GM12878 (cell line): ENCODE measurements at regions not wholly inside any gene's neighbourhood (a gene's known extent, or its start where the extent isn't known, plus 50 kb on each side); places are given as distances from the start of the nearest gene placed in this dataset.

Experiments used
- ATAC-seq: fragments of 200-7000 bp; cut with Tn5 transposase; 3 replicates; pipeline ENCODE4 v1.9.1; 2020; ENCODE audit warnings: mild to moderate bottlenecking, moderate library complexity
- BruUV-seq: library from RNA; stranded (reverse); fragments of 400-500 nt; replicated peaks from 2 replicates; lab custom pipeline; 2021; lab: Mats Ljungman, UMichigan
- CTCF ChIA-PET: fragments of 300-600 bp; sonication (Branson Sonifier 250); formaldehyde crosslinking; extraction: SDS; loops from one replicate; lab custom pipeline; 2021; ENCODE audit warnings: inconsistent platforms; lab: Yijun Ruan, JAX
- POLR2A ChIA-PET: fragments of 350-600 bp; formaldehyde crosslinking; extraction: SDS; loops from one replicate; lab custom pipeline; 2021; ENCODE audit warnings: inconsistent platforms; lab: Charles Lee
- RAD21 ChIA-PET: fragments of 300-600 bp; sonication (Branson Sonifier 250); formaldehyde crosslinking; loops from one replicate; lab custom pipeline; 2023; ENCODE audit warnings: antibody characterized with exemption; ENCODE audit not compliant: unreplicated experiment; lab: Charles Lee
- SMC1A ChIA-PET: fragments of 300-600 bp; sonication (Branson Sonifier 250); formaldehyde crosslinking; loops from one replicate; lab custom pipeline; 2023; ENCODE audit not compliant: unreplicated experiment, uncharacterized antibody; lab: Charles Lee
- DNase-seq: peaks from one replicate; pipeline ENCODE4 v3.0.0-alpha.2; 2011; ENCODE audit warnings: low read depth, low spot score
- FAIRE-seq: peaks from 3 replicates; lab custom pipeline; 2011; peaks lifted over from hg19 to GRCh38; lab: Jason Lieb, UNC
- H2AFZ ChIP-seq: 2 replicates; pipeline ENCODE4 v1.6.0; 2011; ENCODE audit warnings: low read depth, low read length, control low read depth; ENCODE audit not compliant: control insufficient read depth
- H3K27ac ChIP-seq: 2 replicates; pipeline ENCODE4 v1.5.1; 2011; ENCODE audit warnings: control low read depth; ENCODE audit not compliant: control insufficient read depth, insufficient read depth
- H3K27me3 ChIP-seq, 2 experiments: replicated peaks in 1 of 2; 2 replicates each; pipeline versions ENCODE4 v1.6.0 to v1.6.1; 2011; ENCODE audit warnings: low read length in 1 of 2; ENCODE audit not compliant: control insufficient read depth in 2 of 2, insufficient read depth in 2 of 2
- H3K36me3 ChIP-seq, 2 experiments: 2 replicates each; pipeline ENCODE4 v1.5.1; 2011; ENCODE audit warnings: low read length in 1 of 2; ENCODE audit not compliant: control insufficient read depth in 2 of 2, insufficient read depth in 2 of 2
- H3K4me1 ChIP-seq: 2 replicates; pipeline ENCODE4 v1.6.1; 2011; ENCODE audit warnings: mild to moderate bottlenecking, low read length, moderate library complexity, mixed read lengths; ENCODE audit not compliant: control insufficient read depth, insufficient read depth
- H3K4me2 ChIP-seq: 2 replicates; pipeline ENCODE4 v1.6.0; 2011; ENCODE audit warnings: control low read depth; ENCODE audit not compliant: control insufficient read depth, insufficient read depth
- H3K4me3 ChIP-seq: fragments of 200-600 bp; sonication (generic); 2 replicates; pipeline ENCODE4 v1.5.1; 2016
- H3K79me2 ChIP-seq: 2 replicates; pipeline ENCODE4 v1.6.0; 2011; ENCODE audit warnings: low read length; ENCODE audit not compliant: control insufficient read depth, insufficient read depth
- H3K9ac ChIP-seq: 2 replicates; pipeline ENCODE4 v1.8.0; 2011; ENCODE audit warnings: low read length, control low read depth, mixed read lengths; ENCODE audit not compliant: control insufficient read depth, insufficient read depth
- H3K9me3 ChIP-seq: replicated peaks from 3 replicates; pipeline ENCODE4 v1.5.1; 2011; ENCODE audit warnings: mild to moderate bottlenecking, low read length; ENCODE audit not compliant: control insufficient read depth, insufficient read depth
- H4K20me1 ChIP-seq: 2 replicates; pipeline ENCODE4 v1.6.0; 2011; ENCODE audit not compliant: control insufficient read depth, insufficient read depth
- BHLHE40 ChIP-seq, 2 experiments: fragments of 450-650 bp in 1 of 2; IDR thresholded peaks; 2 replicates each; pipeline ENCODE4 v1.6.1; 2011 to 2017; ENCODE audit warnings: low read depth in 2 of 2, borderline replicate concordance in 1 of 2, improper control_type of control experiment in 1 of 2, low read length in 1 of 2, mild to moderate bottlenecking in 1 of 2
- CBX5 ChIP-seq: sonication (generic); IDR thresholded peaks from 2 replicates; pipeline ENCODE4 v1.6.1; 2016; ENCODE audit warnings: low read depth, moderate library complexity, mild to moderate bottlenecking, inconsistent platforms
- FOXK2 ChIP-seq: fragments of 450-650 bp; IDR thresholded peaks from 2 replicates; pipeline ENCODE4 v1.6.1; 2017; ENCODE audit warnings: mild to moderate bottlenecking, moderate library complexity
- RAD21 ChIP-seq: IDR thresholded peaks from 2 replicates; pipeline ENCODE4 v1.6.1; 2011; ENCODE audit warnings: mild to moderate bottlenecking, low read depth, low read length, moderate library complexity; ENCODE audit not compliant: insufficient read depth
- SMC3 ChIP-seq: IDR thresholded peaks from 2 replicates; pipeline ENCODE4 v1.6.1; 2011; ENCODE audit warnings: low read length, improper control_type of control experiment, borderline replicate concordance
- STAT1 ChIP-seq: fragments of 450-650 bp; conservative IDR thresholded peaks from 2 replicates; pipeline ENCODE4 v1.6.1; 2014; ENCODE audit warnings: antibody characterized with exemption, mild to moderate bottlenecking
- ZBED1 ChIP-seq: IDR thresholded peaks from 2 replicates; pipeline ENCODE4 v1.6.1; 2016; ENCODE audit warnings: borderline replicate concordance
- WGBS: methylation state at CpG from one replicate; pipeline ENCODE4 v1.1.6; 2016; ENCODE audit warnings: low lambda C conversion rate; ENCODE audit not compliant: insufficient replicate concordance, insufficient coverage; ENCODE audit errors: missing lambda C conversion rate; 5-methylcytosine and 5-hydroxymethylcytosine counted together
- in situ Hi-C: fragments of 300-500 bp; cut with MboI; formaldehyde crosslinking; loops from 9 replicates; pipeline ENCODE4 v1.14.3; 2018; ENCODE audit warnings: mixed read lengths
- intact Hi-C: fragments of 100-400 bp; cut with micrococcal nuclease; formaldehyde crosslinking; loops from one replicate; pipeline ENCODE4 v1.14.2; 2022; ENCODE audit not compliant: unreplicated experiment
- TF ChIP-seq, protein P1 (sequence below): fragments of 450-650 bp; IDR thresholded peaks from 2 replicates; pipeline ENCODE4 v1.6.1; 2016; ENCODE audit warnings: mild to moderate bottlenecking
- TF ChIP-seq, protein P2 (sequence below), 3 experiments: IDR thresholded peaks in 2 of 3; conservative IDR thresholded peaks in 1 of 3; 2 replicates each; pipeline ENCODE4 v1.5.1; 2011; ENCODE audit warnings: low read depth in 3 of 3, low read length in 3 of 3, mild to moderate bottlenecking in 3 of 3, control low read depth in 2 of 3, moderate library complexity in 2 of 3, inconsistent platforms in 1 of 3, mixed read lengths in 1 of 3; ENCODE audit not compliant: control insufficient read depth in 2 of 3, insufficient read depth in 1 of 3; ENCODE audit errors: extremely low read depth in 1 of 3

DNA sequence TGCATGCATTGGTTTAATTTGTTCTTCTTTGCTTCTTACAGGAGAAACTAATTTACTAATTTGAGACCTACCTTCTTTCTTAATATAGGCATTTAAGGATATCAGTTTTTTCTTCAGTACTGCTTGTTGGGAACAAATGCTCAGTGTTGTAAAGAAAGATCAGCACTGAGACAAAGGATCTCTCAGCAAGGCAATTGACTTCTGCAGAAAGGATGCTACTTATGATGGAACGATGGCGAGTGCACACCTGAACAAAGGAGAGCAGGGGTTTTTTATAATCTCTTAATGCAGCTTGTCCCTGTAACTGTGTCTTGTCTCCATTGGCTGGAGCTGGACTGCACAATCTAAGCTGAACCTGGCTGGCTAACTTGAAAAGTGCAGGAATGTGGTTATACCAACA lies 64.2 kb downstream of the RPP21 start:
- SMC1A ChIA-PET: no interaction called here
- POLR2A ChIA-PET: no interaction called here
- ATAC-seq: no peak

DNA sequence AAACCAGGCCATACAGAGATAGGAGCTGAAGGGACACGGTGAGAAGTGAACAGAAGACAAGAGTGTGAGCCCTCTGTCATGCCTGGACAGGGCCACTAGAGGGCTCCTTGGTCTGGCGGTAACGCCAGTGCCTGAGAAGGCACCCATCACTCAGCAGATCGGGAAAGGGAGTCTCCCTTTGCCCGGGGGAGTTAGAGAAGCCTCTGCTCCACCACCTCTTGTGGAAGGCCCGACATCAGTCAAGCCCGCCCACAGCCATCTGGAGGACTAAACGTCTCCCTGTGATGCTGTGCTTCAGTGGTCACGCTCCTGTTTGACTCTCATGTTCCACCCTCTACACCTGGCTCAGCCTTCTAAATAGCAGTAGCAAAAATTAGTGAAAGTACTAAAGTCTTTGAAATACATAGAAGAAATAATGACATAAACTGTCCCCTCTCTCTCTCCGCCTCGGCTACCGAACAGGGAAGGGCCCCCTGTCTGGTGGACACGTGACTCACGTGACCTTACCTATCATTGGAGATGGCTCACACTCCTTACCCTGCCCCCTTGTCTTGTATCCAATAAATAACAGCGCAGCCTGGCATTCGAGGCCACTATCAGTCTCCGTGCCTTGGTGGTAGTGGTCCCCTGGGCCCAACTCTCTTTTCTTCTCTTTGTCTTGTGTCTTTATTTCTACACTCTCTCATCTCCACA lies 66.7 kb downstream of the RPP21 start:
- no peak overlapping the region for H2AFZ ChIP-seq
- POLR2A ChIA-PET: no interaction called here
- H3K27ac ChIP-seq: no peak overlapping the region
- RAD21 ChIA-PET: interaction anchor here (1.3 kb wide), 1 partner anchor 675 kb away, joined by 3 read pairs; no protein-coding TSS in a partner anchor
- H3K9ac ChIP-seq: no peak overlapping the region
- no TSS peak for BruUV-seq
- no peaks in the 10 kb centered on the region for H4K20me1 ChIP-seq
- in situ Hi-C loops: no loop called here
- H3K4me1 ChIP-seq: no peaks in the 10 kb centered on the region
- no peak for TF ChIP-seq STAT1
- peak; percentile 51; the same call in 1 of the 2 replicates for TF ChIP-seq RAD21
- no peak for TF ChIP-seq FOXK2
- TF ChIP-seq SMC3: peak; percentile 44; the same call in 1 of the 2 replicates
- TF ChIP-seq, protein P1, sequence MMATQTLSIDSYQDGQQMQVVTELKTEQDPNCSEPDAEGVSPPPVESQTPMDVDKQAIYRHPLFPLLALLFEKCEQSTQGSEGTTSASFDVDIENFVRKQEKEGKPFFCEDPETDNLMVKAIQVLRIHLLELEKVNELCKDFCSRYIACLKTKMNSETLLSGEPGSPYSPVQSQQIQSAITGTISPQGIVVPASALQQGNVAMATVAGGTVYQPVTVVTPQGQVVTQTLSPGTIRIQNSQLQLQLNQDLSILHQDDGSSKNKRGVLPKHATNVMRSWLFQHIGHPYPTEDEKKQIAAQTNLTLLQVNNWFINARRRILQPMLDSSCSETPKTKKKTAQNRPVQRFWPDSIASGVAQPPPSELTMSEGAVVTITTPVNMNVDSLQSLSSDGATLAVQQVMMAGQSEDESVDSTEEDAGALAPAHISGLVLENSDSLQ: 0 out of 2 replicates have a peak, but pooled peaks have one; percentile 32
- TF ChIP-seq BHLHE40 (IDR thresholded peaks at IDR 0.05; ENCODE audit: borderline replicate concordance in 1 of 2, low read depth in 2 of 2, low read length in 1 of 2): peak in 1 of 2 experiments; percentile 65; a peak in 2 of 4 replicates
- TF ChIP-seq, protein P2, sequence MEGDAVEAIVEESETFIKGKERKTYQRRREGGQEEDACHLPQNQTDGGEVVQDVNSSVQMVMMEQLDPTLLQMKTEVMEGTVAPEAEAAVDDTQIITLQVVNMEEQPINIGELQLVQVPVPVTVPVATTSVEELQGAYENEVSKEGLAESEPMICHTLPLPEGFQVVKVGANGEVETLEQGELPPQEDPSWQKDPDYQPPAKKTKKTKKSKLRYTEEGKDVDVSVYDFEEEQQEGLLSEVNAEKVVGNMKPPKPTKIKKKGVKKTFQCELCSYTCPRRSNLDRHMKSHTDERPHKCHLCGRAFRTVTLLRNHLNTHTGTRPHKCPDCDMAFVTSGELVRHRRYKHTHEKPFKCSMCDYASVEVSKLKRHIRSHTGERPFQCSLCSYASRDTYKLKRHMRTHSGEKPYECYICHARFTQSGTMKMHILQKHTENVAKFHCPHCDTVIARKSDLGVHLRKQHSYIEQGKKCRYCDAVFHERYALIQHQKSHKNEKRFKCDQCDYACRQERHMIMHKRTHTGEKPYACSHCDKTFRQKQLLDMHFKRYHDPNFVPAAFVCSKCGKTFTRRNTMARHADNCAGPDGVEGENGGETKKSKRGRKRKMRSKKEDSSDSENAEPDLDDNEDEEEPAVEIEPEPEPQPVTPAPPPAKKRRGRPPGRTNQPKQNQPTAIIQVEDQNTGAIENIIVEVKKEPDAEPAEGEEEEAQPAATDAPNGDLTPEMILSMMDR (IDR thresholded peaks at IDR 0.05 in 2 of 3, conservative IDR thresholded peaks at IDR 0.05 in 1 of 3; ENCODE audit: control insufficient read depth in 2 of 3, extremely low read depth in 1 of 3, insufficient read depth in 1 of 3, low read depth in 3 of 3, low read length in 3 of 3): peak; percentile 54 to 90 (median 78)
- TF ChIP-seq, all 136 proteins: peak for 5
- no peak for DNase-seq
- H3K4me3 ChIP-seq: no peak overlapping the region
- peaks cover 6% of the 10 kb centered on the region; the same call in 2 of the 3 replicates for H3K9me3 ChIP-seq
- CTCF ChIA-PET: interaction anchor here (0.6 to 1.8 kb wide), 18 partner anchors 12 to 754 kb away, joined by 3 to 10 read pairs (median 4); no protein-coding TSS in a partner anchor
- H3K27me3 ChIP-seq: peaks cover 0 to 3% of the 10 kb centered on the region in 2 experiments
- SMC1A ChIA-PET: interaction anchor here (0.8 kb wide), 1 partner anchor 669 kb away, joined by 3 read pairs; no protein-coding TSS in a partner anchor
- ATAC-seq: peak; percentile 67
- peak; percentile 65 for FAIRE-seq
- WGBS: 26% methylated on average over 17 of the region's 17 CpGs
- no peaks in the 10 kb centered on the region for H3K36me3 ChIP-seq
- intact Hi-C loops: loop anchor here (5.0 kb wide), 1 partner anchor 41 kb away; no protein-coding TSS in a partner anchor
- H3K4me2 ChIP-seq: no peak overlapping the region
- H3K79me2 ChIP-seq: no peaks in the 10 kb centered on the region

More for the DNA sequence above, 64.2 kb downstream of the RPP21 start:
- no TSS peak for BruUV-seq
- peaks cover 0 to 4% of the 10 kb centered on the region in 2 experiments; a peak in 3 of 4 replicates for H3K27me3 ChIP-seq
- H3K79me2 ChIP-seq: no peaks in the 10 kb centered on the region
- H3K36me3 ChIP-seq: no peaks in the 10 kb centered on the region
- FAIRE-seq (no peak), DNase-seq (no peak)
- in situ Hi-C loops (no loop called here), intact Hi-C loops (no loop called here)
- RAD21 ChIA-PET: no interaction called here
- H3K4me2 ChIP-seq: no peak overlapping the region
- WGBS: 0% methylated on average over 2 of the region's 2 CpGs
- no peak overlapping the region for H3K27ac ChIP-seq
- peaks cover 6% of the 10 kb centered on the region; the same call in 2 of the 3 replicates for H3K9me3 ChIP-seq
- CTCF ChIA-PET: interaction anchor here (1.1 kb wide), 1 partner anchor 44 kb away, joined by 4 read pairs; no protein-coding TSS in a partner anchor
- H2AFZ ChIP-seq: no peak overlapping the region
- H3K9ac ChIP-seq: no peak overlapping the region
- no peaks in the 10 kb centered on the region for H3K4me1 ChIP-seq
- TF ChIP-seq ZBED1 (no peak), CBX5 (0 out of 2 replicates have a peak, but pooled peaks have one; percentile 29)
- H3K4me3 ChIP-seq: no peak overlapping the region
- no peaks in the 10 kb centered on the region for H4K20me1 ChIP-seq
